Smooth muscle cell of the brain vasculature (primary cell): ENCODE measurements at regions not wholly inside any gene's neighbourhood (a gene's known extent, or its start where the extent isn't known, plus 50 kb on each side); places are given as distances from the start of the nearest gene placed in this dataset.
A peak's percentile ranks its signal among the peaks of the same experiment; 100 is the strongest.

Source experiments
- DNase-seq: peaks from one replicate; pipeline ENCODE4 v3.0.0-alpha.2; 2012; ENCODE audit warnings: low read depth, low spot score

DNA sequence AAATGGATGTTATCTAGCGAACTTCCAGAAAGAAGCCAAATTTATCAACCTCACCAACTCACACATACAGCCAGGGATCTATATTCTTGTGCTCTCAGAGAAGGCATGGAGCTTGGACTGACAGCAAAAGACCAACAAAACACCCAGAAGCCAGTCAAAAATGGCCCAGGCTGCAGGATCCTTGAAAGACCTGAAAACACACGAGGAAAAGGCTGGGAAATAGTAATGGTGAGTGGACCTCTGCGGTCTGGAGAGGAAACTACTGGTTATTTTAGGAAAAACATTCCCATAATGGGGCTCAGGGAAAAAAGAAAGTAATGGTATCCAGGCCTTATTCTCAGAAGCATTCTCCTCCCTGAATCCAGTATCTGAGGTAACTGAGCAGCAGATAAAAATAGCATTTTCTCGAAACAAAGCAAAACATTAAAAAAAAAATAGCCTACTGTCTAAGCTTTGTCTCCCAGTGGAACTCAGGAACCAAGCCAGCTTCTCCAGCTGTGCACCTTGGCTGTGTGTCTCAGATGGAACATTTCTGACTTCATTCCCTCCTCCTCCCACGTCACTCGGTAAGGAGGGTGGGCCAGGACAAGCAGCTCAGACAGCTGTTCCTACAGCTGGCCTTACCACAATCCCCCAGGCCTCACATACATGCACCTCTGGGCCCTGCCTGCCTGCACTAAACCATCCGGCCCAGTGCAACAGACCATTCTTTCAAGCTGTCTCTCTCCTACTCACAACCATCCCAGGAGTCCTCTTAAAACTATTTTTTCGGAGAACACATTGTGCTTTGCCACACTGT is 249.9 kb downstream of the DAD1 start:
- peak; percentile 96 for DNase-seq

DNA sequence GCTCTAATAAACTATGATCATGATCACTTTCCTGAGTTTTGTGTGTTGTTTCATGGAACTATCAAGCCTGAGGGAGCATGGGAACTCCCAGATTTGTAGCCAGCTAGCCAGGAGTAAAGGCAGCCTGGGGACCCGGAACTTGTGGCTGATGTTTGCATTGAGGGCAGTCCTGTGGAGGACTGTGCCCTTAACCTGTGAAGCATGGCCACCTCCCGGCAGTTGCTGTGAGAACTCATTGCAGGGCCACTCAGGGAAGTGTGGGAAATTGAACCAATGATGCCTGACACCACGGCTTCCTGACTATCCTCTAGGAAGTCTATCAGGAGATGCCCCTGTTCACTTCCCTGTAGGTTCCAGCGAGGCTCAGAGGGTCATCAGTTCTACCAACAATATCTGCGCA is 250.6 kb downstream of the DAD1 start:
- DNase-seq, result no peak

DNA sequence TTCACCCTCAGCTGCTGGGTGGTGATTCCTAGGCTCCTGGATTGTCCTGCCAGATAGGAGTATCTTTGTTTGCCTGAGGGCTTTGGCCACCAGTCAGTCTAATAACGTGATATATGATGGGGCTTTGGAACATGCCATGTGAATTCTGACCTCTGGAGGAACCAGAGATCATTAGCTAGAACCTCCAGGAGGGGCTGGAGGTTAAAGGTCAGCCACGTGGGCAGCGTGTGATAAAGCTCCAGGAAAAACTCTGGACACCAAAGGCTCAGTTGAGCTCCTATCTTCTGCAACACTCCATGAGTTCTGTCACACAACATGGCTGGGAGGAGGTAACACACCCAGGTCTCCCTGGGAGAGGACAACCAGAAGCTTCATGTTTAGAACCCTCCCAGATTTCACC is 251.1 kb downstream of the DAD1 start:
- no peak for DNase-seq

DNA sequence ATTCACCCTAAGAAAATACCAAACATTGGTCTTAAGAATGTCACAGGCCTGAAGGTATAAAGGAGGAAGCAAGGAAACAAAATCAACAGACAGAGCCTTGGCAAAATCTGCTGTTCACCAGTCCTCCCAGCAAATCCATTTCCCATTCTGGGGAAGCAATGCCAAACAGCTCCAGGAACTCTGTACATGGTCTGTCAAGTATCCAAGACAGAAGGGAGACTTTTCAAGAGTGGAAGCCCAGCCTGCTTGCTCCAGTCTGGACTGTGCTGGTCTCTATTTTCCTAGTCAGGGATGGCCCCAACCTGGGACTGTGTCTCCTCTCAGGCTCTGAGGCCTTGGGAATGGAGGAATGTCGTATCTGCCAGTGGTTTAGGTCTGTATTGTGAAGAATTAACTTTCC is 251.5 kb downstream of the DAD1 start:
- no peak for DNase-seq

DNA sequence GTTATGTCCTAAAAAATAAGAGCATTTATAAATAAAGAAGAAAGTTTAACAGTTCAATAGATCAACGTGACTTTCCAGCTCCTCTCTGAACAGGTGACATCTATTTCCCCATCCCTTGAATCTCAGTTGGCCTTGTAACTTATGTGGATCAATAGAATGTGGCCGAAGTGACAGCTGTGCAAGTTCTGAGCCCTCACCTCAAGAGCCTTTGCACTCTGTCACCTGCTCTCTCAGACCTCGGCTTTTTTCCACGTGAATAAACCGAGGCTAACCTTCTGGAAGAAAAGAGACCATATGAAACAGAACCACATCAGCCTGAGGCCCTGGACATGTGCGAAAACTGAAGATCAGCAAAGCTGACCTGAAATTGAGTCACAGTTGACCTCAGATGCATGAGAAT is 253.0 kb downstream of the DAD1 start:
- no peak for DNase-seq

DNA sequence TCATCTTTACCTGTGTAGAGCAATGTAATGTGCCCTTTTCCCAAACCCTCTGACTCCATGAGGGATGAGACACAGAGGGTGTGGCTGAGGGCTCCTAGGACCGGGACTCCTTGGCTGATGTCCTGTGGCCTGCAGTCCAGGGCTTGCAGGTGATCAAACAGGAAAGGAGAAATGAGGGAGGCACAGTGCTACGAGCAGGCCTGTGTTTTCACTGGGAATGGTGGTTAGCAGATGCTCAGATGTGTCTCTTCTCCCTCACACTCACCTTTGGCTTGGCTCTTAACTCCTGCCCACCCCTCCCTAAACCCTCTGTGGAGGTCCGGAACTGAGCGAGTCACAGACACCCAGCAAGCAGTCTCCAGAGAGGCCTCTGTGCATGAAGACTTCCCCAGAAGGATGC is 254.4 kb downstream of the DAD1 start:
- DNase-seq, result no peak

DNA sequence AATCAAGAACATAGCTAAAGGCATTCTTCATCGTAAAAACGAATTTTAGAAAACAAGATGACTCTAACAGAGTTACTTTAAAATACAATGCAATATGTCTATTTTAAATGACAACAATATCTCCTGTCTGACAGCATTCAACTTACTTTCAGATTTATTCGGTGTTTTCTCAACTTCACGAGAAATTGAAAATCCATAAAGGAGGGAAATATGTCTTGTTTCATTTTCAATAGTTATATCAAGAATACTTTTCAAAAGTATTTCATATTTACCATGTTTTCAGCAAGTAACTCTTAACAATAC is 254.8 kb downstream of the DAD1 start:
- no peak for DNase-seq

DNA sequence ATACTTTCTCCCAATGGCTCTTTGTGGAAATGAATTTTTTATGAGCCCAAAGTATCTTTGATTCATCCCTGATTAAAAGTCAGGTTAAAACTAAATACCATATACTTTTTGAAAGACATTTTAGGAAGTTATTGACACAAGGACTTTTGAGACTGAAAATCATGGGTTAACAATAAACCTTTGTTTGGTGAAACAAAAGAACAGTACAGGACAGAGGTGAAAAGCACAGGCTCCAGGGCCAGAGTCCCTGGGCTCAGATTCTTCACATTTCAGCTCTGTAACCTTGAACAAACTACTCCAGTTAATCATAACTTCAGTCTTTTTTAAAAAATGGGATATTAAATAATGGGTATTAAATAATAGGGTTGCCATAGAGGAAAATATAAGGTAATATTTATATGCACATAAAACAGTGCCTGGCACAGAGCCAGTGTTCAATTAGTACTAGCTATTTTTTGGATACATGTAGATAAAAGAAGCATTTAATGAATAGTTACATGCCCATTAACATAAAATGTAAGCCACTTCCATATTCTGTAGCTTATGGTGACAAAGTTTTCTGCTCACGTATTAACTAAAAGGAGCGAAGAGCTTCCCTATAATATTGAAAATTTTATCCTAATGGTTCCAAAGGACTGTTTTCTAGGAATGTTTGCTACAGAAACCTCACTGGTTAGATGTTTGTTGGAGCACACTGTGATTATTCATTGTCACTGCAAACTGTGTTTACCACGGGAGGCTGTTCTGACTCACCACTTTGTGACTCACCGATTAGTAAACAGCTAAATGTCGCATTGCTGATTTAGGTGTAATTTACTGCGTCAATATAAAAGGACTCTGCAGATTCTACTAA is 255.4 kb downstream of the DAD1 start:
- no peak for DNase-seq

DNA sequence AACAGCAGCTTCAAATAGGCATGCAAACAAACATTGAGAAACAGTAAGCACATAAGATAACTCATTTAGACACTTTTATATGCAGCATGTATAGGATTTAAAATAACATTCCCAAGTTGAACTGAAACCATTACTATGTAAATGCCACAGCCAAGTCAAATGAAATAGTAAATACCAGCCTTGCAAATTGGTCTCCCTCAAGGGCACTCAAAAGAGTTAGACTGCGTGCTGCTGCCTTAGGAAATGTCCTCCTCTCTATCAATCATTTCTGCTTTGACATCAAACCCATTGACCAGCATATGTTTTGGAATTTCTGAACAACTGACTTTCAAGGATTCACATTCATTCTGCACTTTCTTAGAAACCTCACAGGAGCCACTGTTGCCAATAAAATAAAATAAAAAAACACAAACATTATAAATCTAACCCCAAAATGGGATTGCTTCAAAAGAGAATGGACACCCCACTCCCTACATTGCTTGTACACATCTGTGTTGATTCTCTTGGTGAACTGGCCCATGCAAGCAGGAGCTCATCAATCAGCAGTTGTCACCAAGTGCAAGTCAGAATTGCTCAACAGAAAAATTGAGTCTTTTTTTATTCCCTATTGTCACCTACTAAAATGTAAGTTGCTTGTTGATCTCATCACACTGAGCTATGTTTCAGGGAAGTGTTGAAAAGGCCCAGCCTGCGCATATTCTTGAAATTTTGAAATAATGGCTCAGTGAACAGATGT is 256.2 kb downstream of the DAD1 start:
- no peak for DNase-seq

DNA sequence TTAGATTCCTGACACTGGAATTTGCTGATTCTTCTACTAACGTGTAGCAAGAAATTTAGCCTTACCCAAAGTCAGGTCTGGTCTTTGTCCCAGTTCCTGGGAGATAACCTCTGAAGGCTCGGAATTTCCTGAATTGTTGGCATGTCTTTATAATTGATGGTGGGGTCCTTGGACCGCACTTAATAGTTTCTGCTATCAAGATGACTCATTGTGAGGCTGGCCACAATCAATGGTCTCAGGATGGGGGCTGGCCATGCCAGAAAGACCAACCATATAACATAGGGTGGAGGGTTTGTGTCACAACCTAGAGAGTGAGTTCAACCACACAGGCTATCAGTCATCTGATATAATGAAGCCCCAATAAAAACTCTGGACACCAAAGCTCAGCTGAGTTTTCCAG is 259.7 kb downstream of the DAD1 start:
- DNase-seq, result no peak

DNA sequence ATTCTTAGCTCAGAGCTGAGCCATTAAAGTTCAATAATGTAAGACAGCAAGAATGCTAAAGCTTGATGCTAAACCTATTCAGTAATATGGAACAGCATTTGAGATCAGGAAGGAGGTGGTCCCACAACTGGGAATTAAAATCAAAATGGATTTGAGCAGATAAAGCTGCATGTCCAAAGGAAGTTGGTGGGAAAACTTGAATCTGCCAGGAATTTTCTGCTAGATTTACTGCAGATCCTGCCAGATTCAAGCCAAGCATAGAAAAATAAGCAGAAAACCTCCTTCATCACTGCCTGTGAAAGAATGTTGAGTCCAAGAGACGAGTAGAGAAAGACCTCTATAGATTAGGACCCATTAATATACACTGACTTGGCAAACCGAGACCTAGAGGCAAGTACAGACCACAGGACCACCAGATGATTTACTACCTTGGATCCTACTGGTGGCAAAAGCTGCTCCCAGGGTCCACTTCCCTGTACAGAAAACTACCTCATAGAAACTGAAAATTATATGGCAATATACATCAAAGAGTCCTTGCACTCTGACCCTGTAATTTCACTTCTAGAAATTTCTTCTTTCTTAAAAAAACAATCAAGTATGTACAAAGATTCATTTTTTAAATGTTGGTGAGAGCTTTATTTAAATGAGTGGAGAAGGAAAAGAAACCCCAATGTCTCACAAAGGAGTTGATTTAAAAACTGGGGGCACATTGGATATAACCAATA is 263.2 kb downstream of the DAD1 start:
- DNase-seq, result no peak

DNA sequence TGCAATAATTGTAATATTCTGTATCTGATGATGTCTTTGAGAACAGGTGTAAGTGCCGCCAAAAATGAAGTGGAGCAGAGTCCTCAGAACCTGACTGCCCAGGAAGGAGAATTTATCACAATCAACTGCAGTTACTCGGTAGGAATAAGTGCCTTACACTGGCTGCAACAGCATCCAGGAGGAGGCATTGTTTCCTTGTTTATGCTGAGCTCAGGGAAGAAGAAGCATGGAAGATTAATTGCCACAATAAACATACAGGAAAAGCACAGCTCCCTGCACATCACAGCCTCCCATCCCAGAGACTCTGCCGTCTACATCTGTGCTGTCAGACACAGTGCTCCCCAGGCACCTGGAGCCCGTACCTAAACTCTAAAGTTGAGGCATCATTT is 268.7 kb downstream of the DAD1 start:
- no peak for DNase-seq

DNA sequence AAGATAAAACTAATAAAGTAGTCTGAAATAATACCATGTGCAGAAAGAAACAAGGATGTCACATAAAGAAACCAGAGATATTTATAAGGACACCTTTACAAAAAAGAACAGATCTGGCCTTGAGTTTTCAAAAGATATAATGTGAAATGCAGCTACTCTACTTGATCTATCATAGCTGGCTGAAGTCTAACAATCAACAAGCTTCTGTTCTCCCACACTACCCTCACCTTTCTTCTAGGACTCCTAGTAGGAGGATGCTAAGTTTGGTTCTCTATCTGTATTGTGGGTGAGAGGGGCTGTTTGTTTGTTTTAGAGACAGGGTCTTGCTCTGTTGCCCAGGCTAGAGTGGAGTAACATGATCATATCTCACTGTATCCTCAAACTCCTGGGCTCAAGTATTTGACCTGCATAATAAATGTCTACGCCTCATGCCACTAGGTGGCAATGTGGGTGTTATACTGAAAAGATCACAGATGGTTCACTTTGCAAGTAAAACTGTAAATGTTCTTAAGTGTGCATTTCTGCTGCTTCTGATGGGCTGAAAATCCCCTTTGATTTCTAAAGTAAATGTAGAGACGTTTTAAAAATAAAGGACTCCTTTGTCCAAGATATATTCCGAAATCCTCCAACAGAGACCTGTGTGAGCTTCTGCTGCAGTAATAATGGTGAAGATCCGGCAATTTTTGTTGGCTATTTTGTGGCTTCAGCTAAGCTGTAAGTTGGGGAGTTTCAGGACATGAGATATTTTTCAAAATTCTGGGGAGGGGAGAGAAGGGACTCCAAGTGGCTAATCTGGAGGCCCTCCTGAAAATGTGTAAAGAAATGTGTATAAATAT is 269.3 kb downstream of the DAD1 start:
- peak; percentile 62 for DNase-seq

DNA sequence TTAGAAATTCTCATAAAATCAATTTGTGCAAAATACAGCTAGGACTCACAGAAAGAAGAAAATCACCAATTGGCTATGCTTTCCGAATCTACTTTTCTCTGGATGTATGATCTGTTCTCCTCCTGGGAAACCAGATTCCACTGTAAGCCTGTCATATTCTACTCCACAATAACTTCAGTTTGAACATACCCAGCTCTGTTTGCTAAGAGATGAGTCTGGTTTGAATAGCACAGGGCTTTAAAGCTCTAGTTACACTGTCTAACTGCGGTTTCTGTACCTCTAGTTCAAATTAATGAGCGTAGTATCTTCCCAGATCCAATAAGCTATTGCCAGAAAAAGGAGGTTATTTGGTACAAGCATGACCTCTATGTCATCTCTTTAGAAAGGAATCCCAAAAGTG is 270.1 kb downstream of the DAD1 start:
- DNase-seq, result no peak

DNA sequence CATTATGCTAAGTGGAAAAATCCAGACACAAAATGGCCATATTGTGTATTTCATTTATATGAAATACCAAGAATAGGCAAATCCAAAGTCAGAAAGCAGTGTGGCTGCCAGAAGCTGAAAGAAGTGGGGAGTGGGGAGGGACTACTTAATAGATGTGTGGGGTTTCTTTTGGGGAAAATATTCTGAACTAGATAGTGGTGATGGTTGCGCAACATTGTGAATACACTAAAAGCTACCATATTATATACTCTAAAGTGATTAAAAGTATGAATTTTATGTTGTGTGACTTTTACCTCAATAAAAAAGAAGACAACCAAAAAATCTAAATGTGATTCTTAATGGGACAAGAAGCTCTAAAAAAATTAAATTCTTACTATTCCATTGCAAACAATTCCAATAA is 272.6 kb downstream of the DAD1 start:
- DNase-seq, result no peak

DNA sequence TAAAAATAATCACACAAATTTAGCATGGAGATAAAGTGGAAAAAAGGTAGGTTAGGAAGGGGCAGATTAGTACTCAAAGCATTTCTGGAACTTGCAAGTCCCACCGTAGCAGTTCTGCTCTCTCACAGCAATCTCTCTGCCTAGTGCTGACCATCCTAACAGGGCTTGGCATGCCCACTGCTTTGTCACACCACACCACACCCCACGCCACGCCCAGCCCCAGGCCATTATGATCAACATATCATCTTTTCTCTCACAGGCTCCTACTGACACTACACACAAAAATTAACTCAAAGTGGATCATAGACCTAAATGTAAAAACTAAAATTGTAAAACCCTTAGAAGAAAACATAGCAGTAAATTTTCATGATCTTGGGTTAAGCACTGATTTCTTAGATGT is 273.7 kb downstream of the DAD1 start:
- DNase-seq, result no peak

DNA sequence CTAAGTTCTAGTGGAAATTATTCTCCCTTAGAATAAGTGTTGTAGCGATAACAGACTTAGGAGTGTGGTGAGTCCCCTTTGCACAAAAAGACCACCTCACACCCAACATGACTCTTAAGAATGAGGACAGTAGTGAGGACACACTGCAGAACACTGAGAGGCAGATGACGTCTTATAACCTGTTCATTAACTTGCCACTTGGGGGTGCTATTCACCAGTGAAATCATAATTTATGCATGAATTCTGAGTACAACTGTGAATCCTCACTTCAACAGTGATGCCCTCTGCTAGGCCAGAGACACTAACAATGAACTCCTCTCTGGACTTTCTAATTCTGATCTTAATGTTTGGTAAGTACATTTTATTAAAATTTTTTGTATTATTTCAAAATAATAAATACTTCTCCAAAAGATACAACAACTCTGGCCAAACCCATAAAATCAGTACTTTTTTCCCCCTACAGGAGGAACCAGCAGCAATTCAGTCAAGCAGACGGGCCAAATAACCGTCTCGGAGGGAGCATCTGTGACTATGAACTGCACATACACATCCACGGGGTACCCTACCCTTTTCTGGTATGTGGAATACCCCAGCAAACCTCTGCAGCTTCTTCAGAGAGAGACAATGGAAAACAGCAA is 274.7 kb downstream of the DAD1 start:
- DNase-seq, result peak; percentile 39

DNA sequence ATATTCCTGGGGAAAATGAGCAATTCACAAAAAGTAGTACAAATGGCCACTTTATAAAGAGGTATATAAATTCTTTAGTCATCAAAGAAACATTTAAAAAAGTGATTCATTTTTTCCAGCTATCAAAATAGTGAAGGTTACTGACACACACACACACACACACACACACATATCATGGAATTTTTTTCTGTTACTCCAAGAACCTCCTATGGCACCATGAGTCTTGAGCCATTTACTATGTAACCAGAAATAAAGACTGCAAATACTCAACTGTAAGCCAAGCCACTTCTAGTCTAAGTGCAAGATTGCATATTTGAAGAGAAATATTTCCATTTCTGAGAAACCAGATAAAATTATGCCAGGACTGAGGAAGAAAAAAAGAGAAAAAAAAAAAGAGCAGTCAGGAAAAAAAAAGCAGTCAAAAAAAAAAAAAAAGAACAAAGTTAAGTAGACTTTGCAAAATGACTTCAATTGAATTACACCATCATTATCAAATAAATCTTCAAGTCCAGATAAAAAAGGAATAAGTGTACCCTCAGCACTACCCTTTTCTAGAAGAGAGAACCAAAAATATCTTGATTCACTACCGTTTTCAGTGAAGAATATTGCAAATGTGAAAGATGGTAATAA is 275.7 kb downstream of the DAD1 start:
- DNase-seq, result no peak

DNA sequence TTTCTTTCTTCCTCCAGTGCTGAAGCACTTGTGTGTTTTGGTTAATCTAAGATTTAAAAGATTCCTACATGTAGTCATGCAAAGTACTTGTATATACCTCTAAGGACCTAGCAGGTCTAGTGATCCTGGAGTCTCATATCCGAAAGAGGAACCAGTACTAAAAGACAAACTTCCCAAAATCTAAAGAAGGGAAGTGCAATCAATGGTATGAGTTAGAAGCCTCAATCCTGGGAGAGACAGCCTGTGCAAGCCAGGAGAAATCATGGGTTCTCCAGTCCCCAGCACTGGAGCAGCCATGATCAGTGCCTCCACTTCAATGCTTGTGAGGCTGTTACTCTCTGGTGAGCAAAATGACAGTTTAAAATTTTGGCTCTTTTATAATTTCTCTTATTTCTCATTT is 277.4 kb downstream of the DAD1 start:
- no peak for DNase-seq

DNA sequence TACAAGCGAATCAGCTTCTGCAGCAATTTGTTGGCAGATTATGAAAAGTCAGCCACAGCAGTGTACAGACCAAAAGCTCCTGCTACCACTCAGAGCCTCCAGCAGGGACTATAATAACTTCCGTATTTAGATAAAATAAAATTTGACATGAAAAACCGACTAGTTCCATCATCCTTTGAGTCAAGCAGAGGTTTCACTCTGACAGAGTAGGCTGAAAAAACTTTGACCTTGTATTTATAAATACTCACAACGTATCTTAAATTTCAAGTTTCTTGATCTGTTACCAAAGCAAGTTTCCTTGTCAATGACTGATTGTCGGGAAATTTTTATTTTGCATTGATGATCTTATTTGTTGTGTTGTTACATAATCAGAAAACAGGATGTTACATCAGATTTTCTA is 283.4 kb downstream of the DAD1 start:
- no peak for DNase-seq
